ENCODE measurements at regions not wholly inside any gene's neighbourhood (a gene's known extent, or its start where the extent isn't known, plus 50 kb on each side); places are given as distances from the start of the nearest gene placed in this dataset.

DNA sequence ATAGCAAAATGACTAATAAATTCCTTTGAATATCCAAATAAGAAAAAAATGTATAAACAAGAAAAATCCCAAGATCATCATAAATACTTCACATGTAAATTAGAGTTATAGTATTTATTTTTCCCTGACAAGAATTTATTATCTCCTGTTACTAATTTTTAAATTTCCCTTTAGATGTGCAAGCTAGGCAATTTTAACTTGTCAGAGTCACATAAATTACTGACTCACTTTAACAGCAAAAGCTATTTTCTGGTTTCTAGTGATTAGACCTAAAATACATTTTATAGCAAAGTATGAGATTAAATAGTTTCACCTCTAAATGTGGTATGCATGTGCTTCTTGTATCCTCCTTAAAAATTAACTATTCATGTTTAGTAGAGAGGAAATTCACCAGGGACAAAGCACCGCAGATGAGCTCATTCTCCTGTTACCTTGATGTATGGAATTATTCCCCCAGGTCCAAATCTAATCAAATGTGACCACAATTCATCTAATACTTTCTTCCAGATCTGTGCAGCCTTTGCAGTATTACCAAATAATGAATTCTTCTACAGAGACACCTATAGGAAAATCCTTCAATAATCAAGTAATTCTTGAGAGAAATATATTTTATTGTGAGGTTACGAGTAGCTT, 621.2 kb downstream of the DNAJB9 start:
- intact Hi-C loops (cut with DNase I) = no loop called here
- 77 to 86% methylated on average over 2 of the region's 2 CpGs for WGBS, 2 donors
- no peak overlapping the region for H3K4me3 ChIP-seq (ENCODE audit: low read length in 2 of 2)
- H3K27me3 ChIP-seq (ENCODE audit: control insufficient read depth in 1 of 2, insufficient read depth in 2 of 2, low read length in 1 of 2) = no peaks in the 10 kb centered on the region
- no peaks in the 10 kb centered on the region for H3K36me3 ChIP-seq (ENCODE audit: control insufficient read depth in 1 of 2, insufficient read depth in 2 of 2, low read length in 1 of 2)
- ATAC-seq (ENCODE audit: low FRiP score) (no peak), DNase-seq (no peak)
- no peaks in the 10 kb centered on the region for H3K9me3 ChIP-seq (ENCODE audit: control insufficient read depth, low read length)
- no peak overlapping the region for H3K27ac ChIP-seq (ENCODE audit: low read depth in 1 of 2, low read length in 2 of 2)
- H3K4me1 ChIP-seq (ENCODE audit: control insufficient read depth in 1 of 2, insufficient read depth in 2 of 2, low read length in 2 of 2) = no peaks in the 10 kb centered on the region

- DNase-seq = no peak
- H3K4me3 ChIP-seq (ENCODE audit: low read length in 2 of 2) = no peak overlapping the region
- no peaks in the 10 kb centered on the region for H3K4me1 ChIP-seq (ENCODE audit: control insufficient read depth in 1 of 2, insufficient read depth in 2 of 2, low read length in 2 of 2)
- WGBS, 2 donors = 94 to 99% methylated on average over 2 of the region's 2 CpGs
- no peaks in the 10 kb centered on the region for H3K36me3 ChIP-seq (ENCODE audit: control insufficient read depth in 1 of 2, insufficient read depth in 2 of 2, low read length in 1 of 2)
- no peak for ATAC-seq (ENCODE audit: low FRiP score)
- H3K27me3 ChIP-seq (ENCODE audit: control insufficient read depth in 1 of 2, insufficient read depth in 2 of 2, low read length in 1 of 2) = no peaks in the 10 kb centered on the region
- intact Hi-C loops (cut with DNase I) = no loop called here
- no peak overlapping the region for H3K27ac ChIP-seq (ENCODE audit: low read depth in 1 of 2, low read length in 2 of 2)
- H3K9me3 ChIP-seq (ENCODE audit: control insufficient read depth, low read length) = no peaks in the 10 kb centered on the region
Observed at GRCh38 chr7:109206196-109206595, 636.5 kb downstream of the DNAJB9 start.

DNA sequence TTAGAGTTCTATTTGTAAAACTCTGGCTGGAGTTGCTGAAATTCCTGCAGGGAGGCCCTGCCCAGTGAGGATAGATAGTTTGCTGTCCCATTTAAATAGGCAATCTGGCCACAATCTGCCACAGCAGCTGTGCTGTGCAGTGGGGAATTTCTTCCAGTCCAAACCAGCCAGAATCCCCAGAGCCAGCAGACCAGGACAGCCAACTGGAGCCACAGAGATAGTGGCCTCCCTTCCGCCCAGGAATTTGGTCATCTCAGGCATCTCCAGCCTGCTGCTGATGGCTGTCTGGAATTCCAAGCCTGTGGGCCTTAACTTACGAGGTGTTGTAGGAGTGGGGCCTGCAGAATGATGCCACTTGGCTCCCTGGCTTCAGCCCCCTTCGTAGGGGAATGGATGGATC, 643.4 kb downstream of the DNAJB9 start:
- Histone ChIP-seq H3K9me3 (ENCODE audit: control insufficient read depth, low read length) (no peaks in the 10 kb centered on the region), H3K36me3 (ENCODE audit: control insufficient read depth in 1 of 2, insufficient read depth in 2 of 2, low read length in 1 of 2) (no peaks in the 10 kb centered on the region), H3K4me3 (ENCODE audit: low read length in 2 of 2) (no peak overlapping the region), H3K27me3 (ENCODE audit: control insufficient read depth in 1 of 2, insufficient read depth in 2 of 2, low read length in 1 of 2) (no peaks in the 10 kb centered on the region), H3K27ac (ENCODE audit: low read depth in 1 of 2, low read length in 2 of 2) (no peak overlapping the region), H3K4me1 (ENCODE audit: control insufficient read depth in 1 of 2, insufficient read depth in 2 of 2, low read length in 2 of 2) (no peaks in the 10 kb centered on the region)
- 82 to 90% methylated on average over 3 of the region's 3 CpGs for WGBS, 2 donors
- DNase-seq = no peak
- intact Hi-C loops (cut with DNase I) = no loop called here
- ATAC-seq (ENCODE audit: low FRiP score) = no peak

DNA sequence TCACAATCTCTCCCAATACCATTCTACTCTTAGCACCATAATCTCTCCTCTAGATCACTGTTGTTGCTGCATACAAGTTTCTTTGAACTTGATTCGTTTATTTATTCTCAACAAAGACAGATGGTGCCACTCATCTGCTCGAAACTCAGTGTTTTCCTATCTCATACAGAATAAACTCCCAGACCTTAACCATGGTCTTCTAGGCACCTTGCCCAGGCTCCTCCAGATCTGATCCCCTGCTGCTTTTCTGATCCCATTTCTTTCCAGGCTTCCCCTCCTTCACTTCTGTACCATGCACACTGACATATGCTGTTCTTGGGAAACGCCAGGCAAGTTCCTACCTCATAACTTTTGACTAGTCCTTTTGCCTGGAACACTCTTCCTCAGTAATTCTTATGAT, 645.7 kb downstream of the DNAJB9 start:
- intact Hi-C loops (cut with DNase I) = no loop called here
- ATAC-seq (ENCODE audit: low FRiP score) (no peak), DNase-seq (no peak)
- no peaks in the 10 kb centered on the region for H3K4me1 ChIP-seq (ENCODE audit: control insufficient read depth in 1 of 2, insufficient read depth in 2 of 2, low read length in 2 of 2)
- 72% methylated on average over 3 of the region's 3 CpGs for WGBS, 2 donors
- H3K4me3 ChIP-seq (ENCODE audit: low read length in 2 of 2) = no peak overlapping the region
- no peak overlapping the region for H3K27ac ChIP-seq (ENCODE audit: low read depth in 1 of 2, low read length in 2 of 2)
- H3K27me3 ChIP-seq (ENCODE audit: control insufficient read depth in 1 of 2, insufficient read depth in 2 of 2, low read length in 1 of 2) = no peaks in the 10 kb centered on the region
- no peaks in the 10 kb centered on the region for H3K9me3 ChIP-seq (ENCODE audit: control insufficient read depth, low read length)
- no peaks in the 10 kb centered on the region for H3K36me3 ChIP-seq (ENCODE audit: control insufficient read depth in 1 of 2, insufficient read depth in 2 of 2, low read length in 1 of 2)

GRCh38 chr7:109224100-109224499, 654.4 kb downstream of the DNAJB9 start:
- Histone ChIP-seq H3K9me3 (ENCODE audit: control insufficient read depth, low read length) (no peaks in the 10 kb centered on the region), H3K4me1 (ENCODE audit: control insufficient read depth in 1 of 2, insufficient read depth in 2 of 2, low read length in 2 of 2) (no peaks in the 10 kb centered on the region), H3K36me3 (ENCODE audit: control insufficient read depth in 1 of 2, insufficient read depth in 2 of 2, low read length in 1 of 2) (no peaks in the 10 kb centered on the region), H3K4me3 (ENCODE audit: low read length in 2 of 2) (no peak overlapping the region), H3K27me3 (ENCODE audit: control insufficient read depth in 1 of 2, insufficient read depth in 2 of 2, low read length in 1 of 2) (no peaks in the 10 kb centered on the region), H3K27ac (ENCODE audit: low read depth in 1 of 2, low read length in 2 of 2) (no peak overlapping the region)
- ATAC-seq (ENCODE audit: low FRiP score) (no peak), DNase-seq (no peak)
- intact Hi-C loops (cut with DNase I) = no loop called here
- 80 to 87% methylated on average over 2 of the region's 2 CpGs for WGBS, 2 donors

DNA sequence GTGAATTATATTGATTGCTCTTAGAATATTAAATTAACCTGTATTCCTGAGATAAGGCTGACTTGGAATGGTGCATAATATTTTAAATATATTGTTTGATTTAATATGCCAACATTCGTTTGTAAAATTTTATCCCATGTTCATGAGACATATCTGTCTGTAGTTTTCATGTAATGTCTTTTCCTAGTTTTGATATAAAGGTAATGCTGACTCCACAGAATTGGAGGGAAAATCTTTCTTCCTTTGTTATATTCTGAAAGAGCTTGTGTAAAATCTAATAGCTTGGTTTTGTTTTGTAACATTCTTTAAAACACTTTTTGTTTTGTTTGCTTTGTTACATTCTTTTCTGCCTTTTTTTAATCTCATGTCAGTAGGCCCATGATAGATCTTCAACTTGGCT, 657.0 kb downstream of the DNAJB9 start:
- no peaks in the 10 kb centered on the region for H3K27me3 ChIP-seq (ENCODE audit: control insufficient read depth in 1 of 2, insufficient read depth in 2 of 2, low read length in 1 of 2)
- intact Hi-C loops (cut with DNase I) = no loop called here
- 71 to 74% methylated on average over 1 of the region's 1 CpG for WGBS, 2 donors
- no peak for ATAC-seq (ENCODE audit: low FRiP score)
- H3K9me3 ChIP-seq (ENCODE audit: control insufficient read depth, low read length) = peaks cover 2% of the 10 kb centered on the region
- H3K27ac ChIP-seq (ENCODE audit: low read depth in 1 of 2, low read length in 2 of 2) = no peak overlapping the region
- DNase-seq = no peak
- H3K4me1 ChIP-seq (ENCODE audit: control insufficient read depth in 1 of 2, insufficient read depth in 2 of 2, low read length in 2 of 2) = no peaks in the 10 kb centered on the region
- H3K36me3 ChIP-seq (ENCODE audit: control insufficient read depth in 1 of 2, insufficient read depth in 2 of 2, low read length in 1 of 2) = no peaks in the 10 kb centered on the region
- no peak overlapping the region for H3K4me3 ChIP-seq (ENCODE audit: low read length in 2 of 2)

- DNase-seq (no peak), ATAC-seq (ENCODE audit: low FRiP score) (no peak)
- no peaks in the 10 kb centered on the region for H3K4me1 ChIP-seq (ENCODE audit: control insufficient read depth in 1 of 2, insufficient read depth in 2 of 2, low read length in 2 of 2)
- intact Hi-C loops (cut with DNase I) = no loop called here
- 55 to 59% methylated on average over 2 of the region's 2 CpGs for WGBS, 2 donors
- no peaks in the 10 kb centered on the region for H3K36me3 ChIP-seq (ENCODE audit: control insufficient read depth in 1 of 2, insufficient read depth in 2 of 2, low read length in 1 of 2)
- H3K27ac ChIP-seq (ENCODE audit: low read depth in 1 of 2, low read length in 2 of 2) = no peak overlapping the region
- H3K27me3 ChIP-seq (ENCODE audit: control insufficient read depth in 1 of 2, insufficient read depth in 2 of 2, low read length in 1 of 2) = no peaks in the 10 kb centered on the region
- H3K4me3 ChIP-seq (ENCODE audit: low read length in 2 of 2) = no peak overlapping the region
- peaks cover 2% of the 10 kb centered on the region for H3K9me3 ChIP-seq (ENCODE audit: control insufficient read depth, low read length)
Observed at GRCh38 chr7:109235316-109235715, 665.6 kb downstream of the DNAJB9 start.

- Histone ChIP-seq H3K27ac (ENCODE audit: low read depth in 1 of 2, low read length in 2 of 2) (no peak overlapping the region), H3K4me3 (ENCODE audit: low read length in 2 of 2) (no peak overlapping the region), H3K36me3 (ENCODE audit: control insufficient read depth in 1 of 2, insufficient read depth in 2 of 2, low read length in 1 of 2) (no peaks in the 10 kb centered on the region), H3K27me3 (ENCODE audit: control insufficient read depth in 1 of 2, insufficient read depth in 2 of 2, low read length in 1 of 2) (no peaks in the 10 kb centered on the region), H3K9me3 (ENCODE audit: control insufficient read depth, low read length) (no peaks in the 10 kb centered on the region), H3K4me1 (ENCODE audit: control insufficient read depth in 1 of 2, insufficient read depth in 2 of 2, low read length in 2 of 2) (no peaks in the 10 kb centered on the region)
- DNase-seq (no peak), ATAC-seq (ENCODE audit: low FRiP score) (no peak)
- intact Hi-C loops (cut with DNase I) = no loop called here
- WGBS, 2 donors = 69 to 74% methylated on average over 10 of the region's 10 CpGs
Observed at GRCh38 chr7:109246330-109247077, 676.8 kb downstream of the DNAJB9 start.
